IMR-90 (cell line): ENCODE measurements at regions not wholly inside any gene's neighbourhood (a gene's known extent, or its start where the extent isn't known, plus 50 kb on each side); places are given as distances from the start of the nearest gene placed in this dataset.

Experiments used
- ATAC-seq: fragments of 200-7000 bp; cut with Tn5 transposase; 2 replicates; pipeline ENCODE4 v1.9.1; 2020; ENCODE audit warnings: low read depth, mild to moderate bottlenecking, moderate library complexity
- BruUV-seq: library from RNA; stranded (reverse); fragments of 400-500 nt; replicated peaks from 2 replicates; lab custom pipeline; 2021; lab: Mats Ljungman, UMichigan
- CTCF ChIA-PET: fragments of 300-600 bp; formaldehyde crosslinking; extraction: SDS; loops from one replicate; lab custom pipeline; 2021; ENCODE audit warnings: antibody characterized with exemption; lab: Yijun Ruan, JAX
- POLR2A ChIA-PET: fragments of 300-600 bp; sonication (Branson Sonifier 250); formaldehyde crosslinking; loops from one replicate; lab custom pipeline; 2022; ENCODE audit warnings: antibody characterized with exemption; ENCODE audit not compliant: unreplicated experiment; lab: Charles Lee
- DNase-seq: peaks from one replicate; pipeline ENCODE4 v3.0.0; 2013
- H2AFZ ChIP-seq: replicated peaks from 2 replicates; pipeline ENCODE3; 2013; ENCODE audit warnings: low read length, mild to moderate bottlenecking; ENCODE audit not compliant: poor library complexity
- H2AK5ac ChIP-seq: 2 replicates; pipeline ENCODE4 v1.6.1; 2013; ENCODE audit warnings: low read depth, low read length, inconsistent platforms
- H2AK9ac ChIP-seq: replicated peaks from 2 replicates; pipeline ENCODE3; 2013; ENCODE audit warnings: mild to moderate bottlenecking, low read depth, low read length, moderate library complexity; ENCODE audit not compliant: poor library complexity
- H2BK120ac ChIP-seq: 2 replicates; pipeline ENCODE4 v1.6.1; 2013; ENCODE audit warnings: low read depth, low read length, inconsistent platforms
- H2BK15ac ChIP-seq: 3 replicates; pipeline ENCODE4 v1.6.1; 2013; ENCODE audit warnings: low read depth, low read length, inconsistent platforms
- H2BK20ac ChIP-seq: 2 replicates; pipeline ENCODE4 v1.6.1; 2013; ENCODE audit warnings: low read depth, mild to moderate bottlenecking, inconsistent platforms, low read length, moderate library complexity
- H2BK5ac ChIP-seq: 2 replicates; pipeline ENCODE4 v1.6.1; 2013; ENCODE audit warnings: mild to moderate bottlenecking, low read depth, low read length, inconsistent platforms; ENCODE audit not compliant: poor library complexity, severe bottlenecking
- H3K14ac ChIP-seq: replicated peaks from 2 replicates; pipeline ENCODE4 v1.6.1; 2013; ENCODE audit warnings: low read depth, low read length, inconsistent platforms
- H3K18ac ChIP-seq: 2 replicates; pipeline ENCODE4 v1.6.1; 2013; ENCODE audit warnings: low read depth, low read length, control low read depth
- H3K23ac ChIP-seq: 2 replicates; pipeline ENCODE4 v1.6.1; 2013; ENCODE audit warnings: low read depth, low read length, inconsistent platforms
- H3K27ac ChIP-seq: 2 replicates; pipeline ENCODE4 v1.5.1; 2013; ENCODE audit warnings: mild to moderate bottlenecking, control low read depth, low read length; ENCODE audit not compliant: insufficient read depth
- H3K27me3 ChIP-seq: 2 replicates; pipeline ENCODE4 v1.6.1; 2013; ENCODE audit warnings: low read length; ENCODE audit not compliant: control insufficient read depth, insufficient read depth
- H3K36me3 ChIP-seq: 2 replicates; pipeline ENCODE4 v1.6.1; 2013; ENCODE audit warnings: low read length, mixed read lengths; ENCODE audit not compliant: control insufficient read depth, insufficient read depth
- H3K4ac ChIP-seq: 2 replicates; pipeline ENCODE4 v1.6.1; 2013; ENCODE audit warnings: low read depth, low read length, inconsistent platforms
- H3K4me1 ChIP-seq: 2 replicates; pipeline ENCODE4 v1.6.1; 2013; ENCODE audit warnings: low read length, mixed read lengths; ENCODE audit not compliant: control insufficient read depth, insufficient read depth
- H3K4me2 ChIP-seq: 2 replicates; pipeline ENCODE4 v1.6.1; 2013; ENCODE audit warnings: low read depth, mild to moderate bottlenecking, control low read depth, low read length, moderate library complexity
- H3K4me3 ChIP-seq: 2 replicates; pipeline ENCODE4 v1.5.1; 2013; ENCODE audit warnings: low read depth, mild to moderate bottlenecking, control low read depth, low read length, moderate library complexity; ENCODE audit not compliant: insufficient read depth
- H3K56ac ChIP-seq: 2 replicates; pipeline ENCODE4 v1.6.1; 2013; ENCODE audit warnings: low read length, inconsistent platforms; ENCODE audit not compliant: insufficient read depth; ENCODE audit errors: extremely low read depth
- H3K79me1 ChIP-seq, 2 experiments: 2 replicates each; pipeline ENCODE4 v1.6.1; 2013; ENCODE audit warnings: low read length in 2 of 2, inconsistent platforms in 1 of 2, low read depth in 1 of 2
- H3K9ac ChIP-seq: 2 replicates; pipeline ENCODE4 v1.6.1; 2013; ENCODE audit warnings: low read depth, low read length, control low read depth
- H3K9me1 ChIP-seq: 2 replicates; pipeline ENCODE4 v1.6.1; 2013; ENCODE audit warnings: low read length, inconsistent platforms; ENCODE audit not compliant: insufficient read depth
- H3K9me3 ChIP-seq: 2 replicates; pipeline ENCODE4 v1.6.1; 2013; ENCODE audit warnings: low read length; ENCODE audit not compliant: control insufficient read depth, insufficient read depth
- H4K20me1 ChIP-seq: 2 replicates; pipeline ENCODE4 v1.6.1; 2013; ENCODE audit warnings: low read length, inconsistent platforms; ENCODE audit not compliant: insufficient read depth
- H4K5ac ChIP-seq: 2 replicates; pipeline ENCODE4 v1.6.1; 2013; ENCODE audit warnings: mild to moderate bottlenecking, low read depth, low read length, control low read depth
- H4K8ac ChIP-seq, 2 experiments: 2 replicates each; pipeline ENCODE4 v1.6.1; 2013; ENCODE audit warnings: low read depth in 2 of 2, low read length in 2 of 2, control low read depth in 1 of 2, inconsistent platforms in 1 of 2
- H4K91ac ChIP-seq: 2 replicates; pipeline ENCODE4 v1.6.1; 2013; ENCODE audit warnings: low read depth, low read length, inconsistent platforms; ENCODE audit not compliant: insufficient read depth
- BHLHE40 ChIP-seq: fragments of 150-350 bp; IDR thresholded peaks from 2 replicates; pipeline ENCODE4 v1.6.1; 2016; ENCODE audit warnings: mild to moderate bottlenecking, low read depth, low read length
- CHD1 ChIP-seq: IDR thresholded peaks from 2 replicates; pipeline ENCODE4 v1.6.1; 2012; ENCODE audit warnings: low read depth, low read length, improper control_type of control experiment
- FOS ChIP-seq: fragments of 150-350 bp; IDR thresholded peaks from 2 replicates; pipeline ENCODE4 v1.6.1; 2016; ENCODE audit warnings: low read depth, low read length
- NFE2L2 ChIP-seq: fragments of 150-350 bp; IDR thresholded peaks from 2 replicates; pipeline ENCODE4 v1.6.1; 2016; ENCODE audit warnings: low read depth, mild to moderate bottlenecking, low read length
- POLR2A ChIP-seq: IDR thresholded peaks from 2 replicates; pipeline ENCODE4 v1.6.1; 2012; ENCODE audit warnings: mild to moderate bottlenecking, low read depth, low read length
- RAD21 ChIP-seq: IDR thresholded peaks from 2 replicates; pipeline ENCODE4 v1.6.1; 2012; ENCODE audit warnings: low read length, improper control_type of control experiment
- RFX5 ChIP-seq: IDR thresholded peaks from 2 replicates; pipeline ENCODE4 v1.8.0; 2012; ENCODE audit warnings: low read depth, mild to moderate bottlenecking, low read length, moderate library complexity
- dilution Hi-C: fragments of 300-500 bp; cut with HindIII; formaldehyde crosslinking; loops from one replicate; pipeline ENCODE4 v1.14.3; 2018; ENCODE audit warnings: low sequenced_read_pairs; ENCODE audit not compliant: unreplicated experiment
- in situ Hi-C: fragments of 300-500 bp; cut with MboI; formaldehyde crosslinking; loops from 3 replicates; pipeline ENCODE4 v1.14.3; 2019; ENCODE audit warnings: low sequenced_read_pairs, inconsistent platforms, mixed read lengths
- intact Hi-C: fragments of 100-400 bp; cut with micrococcal nuclease; formaldehyde crosslinking; loops from 2 replicates; pipeline ENCODE4 v1.10.0; 2022
- TF ChIP-seq, protein P1 (sequence below): fragments of 150-350 bp; IDR thresholded peaks from 2 replicates; pipeline ENCODE4 v1.6.1; 2016; ENCODE audit warnings: low read depth, mild to moderate bottlenecking, low read length, moderate library complexity, borderline replicate concordance
- TF ChIP-seq, protein P2 (sequence below): fragments of 150-350 bp; IDR thresholded peaks from 2 replicates; pipeline ENCODE4 v1.6.1; 2017; ENCODE audit warnings: mild to moderate bottlenecking, antibody characterized with exemption, low read length, low read depth

GRCh38 chr9:90539286-90539685 lies 103.3 kb downstream of the DIRAS2 start:
- dilution Hi-C loops (no loop called here), intact Hi-C loops (loop anchor here (10.0 kb wide), 1 partner anchor 134 kb away; no protein-coding TSS in a partner anchor), in situ Hi-C loops (no loop called here)
- H3K9me3 ChIP-seq: no peaks in the 10 kb centered on the region
- no peak overlapping the region for H3K18ac ChIP-seq
- H3K23ac ChIP-seq: no peak overlapping the region
- H3K9ac ChIP-seq: no peak overlapping the region
- TF ChIP-seq RAD21 (no peak), FOS (no peak), RFX5 (no peak), POLR2A (no peak), BHLHE40 (no peak), NFE2L2 (no peak), CHD1 (no peak)
- TF ChIP-seq, protein P1, sequence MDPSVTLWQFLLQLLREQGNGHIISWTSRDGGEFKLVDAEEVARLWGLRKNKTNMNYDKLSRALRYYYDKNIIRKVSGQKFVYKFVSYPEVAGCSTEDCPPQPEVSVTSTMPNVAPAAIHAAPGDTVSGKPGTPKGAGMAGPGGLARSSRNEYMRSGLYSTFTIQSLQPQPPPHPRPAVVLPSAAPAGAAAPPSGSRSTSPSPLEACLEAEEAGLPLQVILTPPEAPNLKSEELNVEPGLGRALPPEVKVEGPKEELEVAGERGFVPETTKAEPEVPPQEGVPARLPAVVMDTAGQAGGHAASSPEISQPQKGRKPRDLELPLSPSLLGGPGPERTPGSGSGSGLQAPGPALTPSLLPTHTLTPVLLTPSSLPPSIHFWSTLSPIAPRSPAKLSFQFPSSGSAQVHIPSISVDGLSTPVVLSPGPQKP: no peak
- TF ChIP-seq, protein P2, sequence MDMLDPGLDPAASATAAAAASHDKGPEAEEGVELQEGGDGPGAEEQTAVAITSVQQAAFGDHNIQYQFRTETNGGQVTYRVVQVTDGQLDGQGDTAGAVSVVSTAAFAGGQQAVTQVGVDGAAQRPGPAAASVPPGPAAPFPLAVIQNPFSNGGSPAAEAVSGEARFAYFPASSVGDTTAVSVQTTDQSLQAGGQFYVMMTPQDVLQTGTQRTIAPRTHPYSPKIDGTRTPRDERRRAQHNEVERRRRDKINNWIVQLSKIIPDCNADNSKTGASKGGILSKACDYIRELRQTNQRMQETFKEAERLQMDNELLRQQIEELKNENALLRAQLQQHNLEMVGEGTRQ: no peak
- H3K79me1 ChIP-seq: no peaks in the 10 kb centered on the region
- no peaks in the 10 kb centered on the region for H3K36me3 ChIP-seq
- no peaks in the 10 kb centered on the region for H4K20me1 ChIP-seq
- no peak overlapping the region for H4K8ac ChIP-seq
- no peak overlapping the region for H3K4me2 ChIP-seq
- H3K56ac ChIP-seq: no peak overlapping the region
- H3K27me3 ChIP-seq: no peaks in the 10 kb centered on the region
- no peak overlapping the region for H2AK9ac ChIP-seq
- ChIA-PET CTCF (interaction anchor here (0.6 kb wide), 1 partner anchor 92 kb away, joined by 3 read pairs; no protein-coding TSS in a partner anchor), POLR2A (no interaction called here)
- no peak overlapping the region for H3K14ac ChIP-seq
- no peaks in the 10 kb centered on the region for H3K4me1 ChIP-seq
- no peak overlapping the region for H4K91ac ChIP-seq
- no peak overlapping the region for H2AK5ac ChIP-seq
- no peak overlapping the region for H2BK120ac ChIP-seq
- no peak overlapping the region for H3K27ac ChIP-seq
- no peaks in the 10 kb centered on the region for H3K9me1 ChIP-seq
- H2AFZ ChIP-seq: no peak overlapping the region
- no peak overlapping the region for H2BK5ac ChIP-seq
- DNase-seq: no peak
- no TSS peak for BruUV-seq
- no peak overlapping the region for H2BK20ac ChIP-seq
- H3K4ac ChIP-seq: no peak overlapping the region
- ATAC-seq: no peak
- H2BK15ac ChIP-seq: no peak overlapping the region
- H4K5ac ChIP-seq: no peak overlapping the region
- H3K4me3 ChIP-seq: no peak overlapping the region
